GM19468 (cell line): ENCODE measurements at regions not wholly inside any gene's neighbourhood (a gene's known extent, or its start where the extent isn't known, plus 50 kb on each side); places are given as distances from the start of the nearest gene placed in this dataset.
"Not testable (repeated sequence)": the region's sequence is repeated elsewhere in the genome, so short reads cannot be mapped to it uniquely, and the experiment has no call there.

Source experiments
- ATAC-seq: cut with Tn5 transposase; IDR thresholded peaks from one replicate; pipeline ENCODE4 v1.9.1; 2021; ENCODE audit warnings: mild to moderate bottlenecking, moderate library complexity, moderate number of reproducible peaks; ENCODE audit not compliant: unreplicated experiment; ENCODE audit errors: extremely low read depth

DNA sequence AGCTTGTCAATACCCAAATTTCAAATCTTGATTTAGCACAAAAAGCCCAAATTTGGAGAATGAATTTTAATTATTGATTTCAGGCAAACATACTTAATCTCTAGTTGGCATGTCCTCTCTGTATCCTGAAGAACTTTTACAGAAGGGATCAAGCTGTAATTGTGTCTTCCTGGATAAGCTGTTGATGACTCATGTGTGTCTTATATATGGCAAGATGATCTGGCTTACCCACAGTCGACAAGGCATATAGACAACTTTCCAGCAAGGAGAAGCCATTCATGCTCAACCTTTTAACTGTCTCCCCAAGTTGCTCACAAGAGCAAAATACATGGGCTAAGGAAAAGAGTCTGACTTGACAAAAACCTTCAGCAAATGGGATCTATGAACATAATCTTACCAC lies 112.5 kb upstream of the SLCO6A1 start:
- no peak for ATAC-seq

DNA sequence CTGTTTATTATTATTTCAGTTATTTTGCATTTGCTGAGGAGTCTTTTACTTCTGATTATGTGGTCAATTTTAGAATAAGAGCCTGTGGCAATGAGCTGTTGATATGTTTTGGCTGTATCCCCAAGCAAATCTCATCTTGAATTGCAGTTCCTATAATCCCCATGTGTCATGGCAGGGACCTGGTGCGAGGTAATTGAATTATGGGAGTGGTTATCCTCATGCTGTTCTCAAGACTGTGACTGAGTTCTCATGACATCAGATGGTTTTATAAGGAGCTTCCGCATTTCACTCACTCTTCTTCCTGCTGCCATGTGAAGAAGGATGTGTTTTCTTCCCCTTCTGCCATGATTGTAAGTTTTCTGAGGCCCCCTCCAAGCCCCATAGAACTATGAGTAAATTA lies 114.9 kb upstream of the SLCO6A1 start:
- ATAC-seq: no peak

DNA sequence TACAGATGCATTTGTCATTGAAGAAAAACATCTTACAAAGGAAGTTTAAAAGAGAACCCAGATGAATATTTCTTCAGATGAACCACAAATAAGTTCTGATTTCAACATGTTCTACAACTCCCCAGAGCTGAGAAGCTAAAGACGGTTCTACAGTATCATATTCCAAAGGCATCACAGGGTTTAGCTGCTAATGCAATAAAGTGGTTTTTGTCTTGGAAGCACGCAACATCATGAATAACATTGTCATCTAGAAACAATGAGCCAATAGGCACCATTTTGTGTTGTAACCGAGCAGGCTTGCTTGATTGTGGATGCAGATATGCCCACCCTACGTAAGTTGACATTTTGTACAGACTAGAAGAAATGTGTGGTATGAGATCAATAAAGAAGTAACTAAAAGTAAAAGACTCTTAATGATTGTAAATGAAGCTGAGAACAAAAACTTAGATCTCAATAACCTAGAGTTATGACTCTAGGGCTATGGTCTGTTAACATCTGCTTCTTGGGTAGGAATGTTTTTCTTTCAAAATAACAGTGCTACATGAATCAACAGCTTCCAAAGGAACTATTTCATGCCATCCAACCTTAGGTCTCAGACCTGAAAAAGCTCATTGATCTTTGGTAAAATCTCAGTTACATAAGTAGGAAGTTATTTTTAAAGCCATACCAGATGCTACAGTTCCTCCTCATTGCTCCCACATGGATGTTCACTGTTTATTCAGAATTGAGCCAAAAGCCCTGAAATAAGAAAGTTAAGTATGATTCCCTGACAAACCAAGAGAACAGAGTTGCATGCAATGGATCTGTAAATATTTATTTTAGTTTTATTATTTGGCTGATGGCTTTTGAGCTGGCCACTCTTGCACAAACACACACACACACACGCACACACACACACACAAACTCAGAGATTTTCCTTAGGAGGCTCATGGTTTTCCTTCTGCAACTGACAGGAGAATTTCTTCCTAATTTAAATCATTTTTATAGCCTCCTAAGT lies 118.7 kb upstream of the SLCO6A1 start:
- no peak for ATAC-seq

- ATAC-seq: no peak
Observed at GRCh38 chr5:102622262-102622661, 123.5 kb upstream of the SLCO6A1 start.

DNA sequence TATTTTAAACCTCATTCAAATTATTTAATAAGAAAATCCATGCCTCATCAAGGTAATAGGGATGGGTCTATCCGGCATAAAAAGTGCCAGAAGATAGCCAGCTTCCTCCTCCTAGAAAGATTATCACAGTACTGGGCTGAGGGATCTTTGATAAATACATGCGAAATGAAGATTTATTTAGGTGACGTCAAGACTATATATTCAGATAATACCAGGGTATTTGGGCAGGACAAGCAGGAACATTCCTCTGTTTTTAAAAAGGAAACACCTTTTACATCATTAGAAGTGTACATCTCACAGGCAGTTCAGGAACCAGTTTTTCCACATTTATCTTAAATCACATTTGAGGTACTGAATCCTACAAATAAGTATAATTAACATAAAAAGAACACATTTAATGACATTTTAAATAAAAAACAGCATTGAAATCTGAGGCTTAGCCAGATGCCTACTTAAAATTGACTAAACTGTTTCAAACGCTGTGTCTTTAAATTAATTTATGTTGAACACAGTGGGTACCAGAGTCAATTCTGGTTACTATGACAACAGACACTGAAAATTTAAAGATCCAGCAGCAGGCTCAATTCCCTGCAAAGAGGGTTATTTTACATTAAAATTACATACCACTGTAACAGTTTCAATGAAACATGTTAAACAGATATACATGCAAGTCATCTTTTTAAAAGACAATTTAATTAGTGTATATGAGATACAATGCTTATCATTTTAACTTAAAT lies 124.7 kb upstream of the SLCO6A1 start:
- no peak for ATAC-seq

GRCh38 chr5:102624405-102624804 lies 125.6 kb upstream of the SLCO6A1 start:
- no peak for ATAC-seq

DNA sequence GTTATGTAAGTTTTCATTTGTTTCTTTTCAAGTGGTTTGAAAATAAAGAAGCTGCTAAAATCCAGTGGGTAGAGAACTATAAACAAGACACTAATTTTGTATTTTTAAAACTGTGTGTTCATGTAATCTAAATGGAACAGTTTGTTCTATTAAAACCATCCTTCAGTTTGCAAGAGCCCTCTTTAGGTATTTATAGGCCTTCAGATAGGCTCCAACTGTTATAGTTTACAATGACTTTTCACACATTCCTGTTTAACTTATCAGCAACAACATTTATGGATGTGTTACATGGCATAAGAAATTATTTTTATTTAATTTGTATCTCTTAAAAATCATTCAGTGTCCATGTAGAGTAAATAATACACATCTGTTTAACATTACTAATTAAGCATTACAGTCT lies 126.7 kb upstream of the SLCO6A1 start:
- no peak for ATAC-seq

DNA sequence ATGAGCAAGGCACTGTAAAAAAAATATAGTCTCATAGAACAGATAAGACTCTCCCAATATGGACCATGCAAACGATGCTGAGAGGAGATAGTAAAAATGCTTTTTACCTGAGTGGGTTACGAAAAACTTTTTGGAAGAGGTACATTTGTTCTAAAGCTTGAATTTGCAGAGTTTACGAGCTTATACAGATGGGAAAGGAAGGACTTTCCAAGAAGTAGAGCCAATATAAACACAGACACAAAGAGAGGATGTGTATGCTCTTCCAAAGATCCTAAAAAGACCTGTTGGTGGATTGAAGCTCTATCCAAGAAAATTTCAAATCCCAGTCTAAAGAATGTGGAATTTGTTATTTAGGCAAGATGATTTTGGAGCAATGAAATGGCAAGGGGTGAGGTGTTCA lies 127.1 kb upstream of the SLCO6A1 start:
- ATAC-seq: no peak

- no peak for ATAC-seq
Observed at GRCh38 chr5:102627315-102627714, 127.8 kb upstream of the PAM start.

DNA sequence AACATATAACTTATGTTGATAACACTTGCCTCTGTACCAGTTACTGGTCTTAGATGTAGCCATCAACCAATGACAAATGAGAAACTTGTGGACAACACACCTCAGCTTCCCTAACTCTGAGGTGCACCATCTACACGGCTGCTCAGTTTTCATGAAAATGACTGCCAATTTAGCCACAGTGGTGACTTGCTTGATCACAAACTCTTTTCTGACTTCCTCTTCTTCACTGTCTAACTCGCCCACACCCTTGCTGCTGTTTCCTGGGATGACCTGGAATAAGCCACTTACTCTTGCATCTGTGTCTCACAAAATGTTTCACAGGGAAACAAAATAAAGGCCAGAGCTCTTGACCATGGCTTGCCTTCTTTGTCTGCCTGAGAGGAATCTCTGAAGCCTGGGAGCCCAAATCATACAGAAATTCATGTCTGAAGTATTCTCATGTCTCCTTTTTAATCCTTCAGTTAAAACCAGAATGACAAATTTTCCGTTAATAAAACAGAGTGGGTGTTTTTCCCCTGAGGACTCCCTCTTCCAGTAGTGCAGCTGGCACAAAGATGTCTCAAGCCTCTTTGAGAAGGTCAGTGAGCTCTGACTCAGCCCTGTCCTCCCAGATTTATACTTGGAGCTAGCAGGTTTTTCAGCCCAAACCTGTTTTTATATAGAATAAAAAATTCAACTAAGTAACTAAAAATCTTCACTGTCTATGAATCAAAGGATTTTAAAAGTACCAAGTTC lies 126.5 kb upstream of the PAM start:
- no peak for ATAC-seq

GRCh38 chr5:102629827-102630605 lies 125.1 kb upstream of the PAM start:
- ATAC-seq: no peak

- not testable (repeated sequence) for ATAC-seq
Observed at GRCh38 chr5:102635399-102635798, 119.7 kb upstream of the PAM start.

- ATAC-seq: no peak
Observed at GRCh38 chr5:102638316-102638715, 116.8 kb upstream of the PAM start.

DNA sequence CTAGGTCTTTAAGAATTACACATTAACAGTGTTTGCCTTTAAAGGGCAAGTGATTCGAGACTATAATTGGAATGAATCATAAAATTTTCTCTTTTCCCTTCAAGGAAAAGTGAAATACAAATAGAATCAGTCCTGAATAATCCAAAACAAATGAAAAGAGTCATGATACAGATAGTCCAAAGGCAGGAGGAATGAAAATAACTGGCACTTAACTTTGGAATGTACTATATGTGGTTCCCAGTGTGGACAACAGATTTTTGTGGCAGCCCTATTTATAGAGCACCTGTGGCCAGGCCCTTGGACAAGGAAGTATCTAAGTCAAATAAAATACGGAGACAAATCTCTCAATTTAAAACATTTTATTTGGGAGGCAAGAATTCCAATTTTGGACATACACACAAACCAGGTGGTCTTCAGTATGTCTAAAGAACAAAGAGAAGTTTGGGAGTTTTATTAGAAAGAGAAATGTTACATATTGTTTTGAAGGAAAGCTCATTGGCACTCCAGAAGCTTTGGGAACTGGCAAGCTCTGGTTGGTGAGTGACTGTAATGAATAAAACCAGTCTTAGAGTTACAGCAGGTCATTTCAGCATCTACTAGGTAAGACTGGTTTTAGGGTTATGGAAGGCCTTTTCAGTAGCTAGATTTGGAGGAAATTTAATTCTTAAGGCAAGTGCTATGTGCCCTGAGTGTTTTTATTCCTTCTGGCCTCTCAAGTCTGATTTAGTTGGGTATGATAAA lies 116.0 kb upstream of the PAM start:
- ATAC-seq: no peak

- ATAC-seq: no peak
Observed at GRCh38 chr5:102649731-102650130, 105.4 kb upstream of the PAM start.

- no peak for ATAC-seq
Observed at GRCh38 chr5:102651466-102651865, 103.6 kb upstream of the PAM start.

- ATAC-seq: no peak
Observed at GRCh38 chr5:102654559-102655349, 100.4 kb upstream of the PAM start.

- no peak for ATAC-seq
Observed at GRCh38 chr5:102659151-102659550, 96.0 kb upstream of the PAM start.
